ENCODE measurements at regions not wholly inside any gene's neighbourhood (a gene's known extent, or its start where the extent isn't known, plus 50 kb on each side); places are given as distances from the start of the nearest gene placed in this dataset.

- no peaks in the 10 kb centered on the region for H3K9me2 ChIP-seq (replicated peaks; ENCODE audit: low read depth, low read length)
- H3K4me2 ChIP-seq (ENCODE audit: low read depth, low read length, poor library complexity, severe bottlenecking): no peak overlapping the region
- H3K27me3 ChIP-seq (ENCODE audit: insufficient read depth, low read length, poor library complexity, severe bottlenecking): no peaks in the 10 kb centered on the region
- no peaks in the 10 kb centered on the region for H3K4me1 ChIP-seq (ENCODE audit: insufficient read depth, low read length, poor library complexity, severe bottlenecking)
- H3K9ac ChIP-seq (ENCODE audit: low read depth, low read length, poor library complexity, severe bottlenecking): no peak overlapping the region
- no peak for TF ChIP-seq EZH2phosphoT487 (IDR thresholded peaks at IDR 0.05; ENCODE audit: borderline replicate concordance)
- H3K36me3 ChIP-seq (ENCODE audit: insufficient read depth, low read length): no peaks in the 10 kb centered on the region
- no peaks in the 10 kb centered on the region for H4K20me1 ChIP-seq (ENCODE audit: insufficient read depth, low read length, poor library complexity, severe bottlenecking)
- H3F3A ChIP-seq (ENCODE audit: low read depth): no peaks in the 10 kb centered on the region
- H3K9me3 ChIP-seq (ENCODE audit: insufficient read depth, low read depth, low read length): no peaks in the 10 kb centered on the region
- no peak overlapping the region for H3K4me3 ChIP-seq (ENCODE audit: low read length, poor library complexity, severe bottlenecking)
- no peaks in the 10 kb centered on the region for H3K79me2 ChIP-seq (ENCODE audit: insufficient read depth, low read length)
- H2AFZ ChIP-seq (ENCODE audit: low read length): no peak overlapping the region
Measured at GRCh38 chr20:21900431-21900830, 195.0 kb downstream of the PAX1 start.

GRCh38 chr20:21874921-21875320 is 169.5 kb downstream of the PAX1 start:
- Histone ChIP-seq H2AFZ (ENCODE audit: low read length) (no peak overlapping the region), H3K79me2 (ENCODE audit: insufficient read depth, low read length) (no peaks in the 10 kb centered on the region), H3K9me3 (ENCODE audit: insufficient read depth, low read depth, low read length) (no peaks in the 10 kb centered on the region), H3K4me3 (ENCODE audit: low read length, poor library complexity, severe bottlenecking) (no peak overlapping the region), H3K4me2 (ENCODE audit: low read depth, low read length, poor library complexity, severe bottlenecking) (no peak overlapping the region), H3K9me2 (replicated peaks; ENCODE audit: low read depth, low read length) (no peaks in the 10 kb centered on the region), H3K27me3 (ENCODE audit: insufficient read depth, low read length, poor library complexity, severe bottlenecking) (no peaks in the 10 kb centered on the region), H3F3A (ENCODE audit: low read depth) (no peaks in the 10 kb centered on the region), H3K9ac (ENCODE audit: low read depth, low read length, poor library complexity, severe bottlenecking) (no peak overlapping the region), H3K36me3 (ENCODE audit: insufficient read depth, low read length) (no peaks in the 10 kb centered on the region), H3K4me1 (ENCODE audit: insufficient read depth, low read length, poor library complexity, severe bottlenecking) (no peaks in the 10 kb centered on the region), H4K20me1 (ENCODE audit: insufficient read depth, low read length, poor library complexity, severe bottlenecking) (no peaks in the 10 kb centered on the region)
- TF ChIP-seq EZH2phosphoT487 (IDR thresholded peaks at IDR 0.05; ENCODE audit: borderline replicate concordance): no peak
- no peak for TF ChIP-seq CTCF (conservative IDR thresholded peaks at IDR 0.05; ENCODE audit: low read length)

- Histone ChIP-seq H3K9me3 (ENCODE audit: insufficient read depth, low read depth, low read length) (no peaks in the 10 kb centered on the region), H3K4me1 (ENCODE audit: insufficient read depth, low read length, poor library complexity, severe bottlenecking) (no peaks in the 10 kb centered on the region), H3K79me2 (ENCODE audit: insufficient read depth, low read length) (no peaks in the 10 kb centered on the region), H3K9me2 (replicated peaks; ENCODE audit: low read depth, low read length) (no peaks in the 10 kb centered on the region), H2AFZ (ENCODE audit: low read length) (no peak overlapping the region), H3K27me3 (ENCODE audit: insufficient read depth, low read length, poor library complexity, severe bottlenecking) (no peaks in the 10 kb centered on the region), H3K4me2 (ENCODE audit: low read depth, low read length, poor library complexity, severe bottlenecking) (no peak overlapping the region), H3K4me3 (ENCODE audit: low read length, poor library complexity, severe bottlenecking) (no peak overlapping the region), H3K9ac (ENCODE audit: low read depth, low read length, poor library complexity, severe bottlenecking) (no peak overlapping the region), H3F3A (ENCODE audit: low read depth) (no peaks in the 10 kb centered on the region), H4K20me1 (ENCODE audit: insufficient read depth, low read length, poor library complexity, severe bottlenecking) (no peaks in the 10 kb centered on the region), H3K36me3 (ENCODE audit: insufficient read depth, low read length) (no peaks in the 10 kb centered on the region)
- TF ChIP-seq CTCF (conservative IDR thresholded peaks at IDR 0.05; ENCODE audit: low read length) (no peak), EZH2phosphoT487 (IDR thresholded peaks at IDR 0.05; ENCODE audit: borderline replicate concordance) (no peak)
Measured at GRCh38 chr20:21874127-21874526, 168.7 kb downstream of the PAX1 start.

GRCh38 chr20:21873291-21873690 is 167.8 kb downstream of the PAX1 start:
- TF ChIP-seq EZH2phosphoT487 (IDR thresholded peaks at IDR 0.05; ENCODE audit: borderline replicate concordance): no peak
- no peak for TF ChIP-seq CTCF (conservative IDR thresholded peaks at IDR 0.05; ENCODE audit: low read length)
- no peak overlapping the region for H3K4me2 ChIP-seq (ENCODE audit: low read depth, low read length, poor library complexity, severe bottlenecking)
- no peak overlapping the region for H3K9ac ChIP-seq (ENCODE audit: low read depth, low read length, poor library complexity, severe bottlenecking)
- H3K36me3 ChIP-seq (ENCODE audit: insufficient read depth, low read length): no peaks in the 10 kb centered on the region
- no peaks in the 10 kb centered on the region for H3K4me1 ChIP-seq (ENCODE audit: insufficient read depth, low read length, poor library complexity, severe bottlenecking)
- no peaks in the 10 kb centered on the region for H3K9me3 ChIP-seq (ENCODE audit: insufficient read depth, low read depth, low read length)
- H3F3A ChIP-seq (ENCODE audit: low read depth): no peaks in the 10 kb centered on the region
- no peaks in the 10 kb centered on the region for H3K79me2 ChIP-seq (ENCODE audit: insufficient read depth, low read length)
- no peaks in the 10 kb centered on the region for H3K9me2 ChIP-seq (replicated peaks; ENCODE audit: low read depth, low read length)
- H2AFZ ChIP-seq (ENCODE audit: low read length): no peak overlapping the region
- no peaks in the 10 kb centered on the region for H4K20me1 ChIP-seq (ENCODE audit: insufficient read depth, low read length, poor library complexity, severe bottlenecking)
- H3K4me3 ChIP-seq (ENCODE audit: low read length, poor library complexity, severe bottlenecking): no peak overlapping the region
- no peaks in the 10 kb centered on the region for H3K27me3 ChIP-seq (ENCODE audit: insufficient read depth, low read length, poor library complexity, severe bottlenecking)

Data from Loucy (cell line).